NCI-H526 (cell line): ENCODE measurements at regions not wholly inside any gene's neighbourhood (a gene's known extent, or its start where the extent isn't known, plus 50 kb on each side); places are given as distances from the start of the nearest gene placed in this dataset.
"Not testable (repeated sequence)": the region's sequence is repeated elsewhere in the genome, so short reads cannot be mapped to it uniquely, and the experiment has no call there.

Experiments
- DNase-seq, 2 experiments: peaks; one replicate each; lab custom pipeline; 2025; lab: John Stamatoyannopoulos, UW

DNA sequence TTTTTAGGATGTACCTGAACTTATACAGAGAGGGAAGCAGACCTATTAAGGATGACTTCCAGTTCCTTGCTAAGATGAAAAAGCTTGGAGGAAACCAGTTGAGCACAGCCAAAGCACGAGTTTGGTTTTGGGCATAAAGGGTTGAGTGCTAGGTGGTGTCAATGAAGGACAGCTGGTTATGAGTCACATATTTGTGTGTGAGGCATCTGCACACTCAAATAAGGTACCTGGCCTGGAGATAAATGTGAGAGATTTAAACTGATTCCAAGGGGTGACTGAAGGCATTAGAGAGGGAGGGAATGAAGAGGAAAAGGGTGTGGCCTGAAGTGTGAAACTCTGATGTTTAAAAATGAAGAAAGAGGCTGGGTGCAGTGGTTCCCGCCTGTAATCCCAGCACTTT is 486.7 kb downstream of the DIPK2A start:
- DNase-seq = no peak

DNA sequence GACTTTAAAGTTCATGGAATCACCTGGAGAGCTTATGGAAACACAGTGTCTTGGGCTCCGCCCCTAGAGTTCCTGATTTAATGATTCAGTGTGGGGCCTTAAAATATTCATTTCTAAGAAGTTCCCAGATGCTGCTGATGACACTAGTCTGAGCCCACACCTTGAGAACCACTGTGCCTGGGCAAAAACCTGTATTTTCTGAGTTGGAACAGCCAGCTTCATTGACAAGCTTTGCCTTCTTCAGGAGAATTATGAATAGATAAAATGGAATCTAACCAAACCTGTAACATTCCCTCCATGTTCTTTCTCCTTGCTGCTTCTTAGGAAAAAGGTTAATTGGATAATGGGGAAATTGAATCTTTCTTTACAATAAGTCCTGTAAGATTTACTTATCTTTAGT is 490.7 kb downstream of the DIPK2A start:
- no peak for DNase-seq

DNA sequence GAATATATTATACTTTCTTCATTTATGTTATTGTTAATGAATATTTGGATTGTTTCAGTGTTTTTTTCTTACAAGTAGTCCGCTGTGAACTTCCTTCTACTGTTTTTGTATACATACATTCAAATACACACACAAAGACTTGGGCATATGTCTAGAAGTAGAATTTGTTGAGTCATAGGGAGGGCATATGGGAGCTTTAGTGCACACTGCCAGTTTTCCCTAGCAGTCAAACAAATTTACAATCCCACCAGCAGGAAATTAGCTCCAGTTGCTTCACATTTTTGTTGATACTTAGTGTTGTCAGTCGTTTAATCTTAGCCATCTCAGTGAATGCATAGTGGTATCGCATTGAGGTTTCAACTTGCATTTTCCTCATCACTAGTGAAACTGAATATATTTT is 492.3 kb downstream of the DIPK2A start:
- DNase-seq = no peak

DNA sequence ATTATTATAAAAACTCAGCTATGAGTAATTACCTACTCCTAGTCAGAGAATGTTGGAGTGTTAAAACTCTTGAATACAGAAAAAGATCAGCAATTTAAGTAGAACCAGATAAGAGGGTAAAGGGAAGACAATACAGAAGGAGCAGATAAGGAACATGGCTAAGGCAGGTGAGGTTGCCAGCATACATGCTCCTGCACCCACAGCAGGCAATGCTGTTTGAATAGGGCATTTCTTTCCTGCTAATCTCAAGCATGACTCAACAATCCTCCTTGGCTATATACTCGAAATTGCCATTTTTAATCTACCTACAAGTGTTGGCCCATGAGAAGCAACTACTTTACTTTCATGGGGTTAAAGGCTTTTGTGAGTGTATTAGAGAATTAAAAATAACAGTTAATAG is 494.5 kb downstream of the DIPK2A start:
- DNase-seq = no peak

DNA sequence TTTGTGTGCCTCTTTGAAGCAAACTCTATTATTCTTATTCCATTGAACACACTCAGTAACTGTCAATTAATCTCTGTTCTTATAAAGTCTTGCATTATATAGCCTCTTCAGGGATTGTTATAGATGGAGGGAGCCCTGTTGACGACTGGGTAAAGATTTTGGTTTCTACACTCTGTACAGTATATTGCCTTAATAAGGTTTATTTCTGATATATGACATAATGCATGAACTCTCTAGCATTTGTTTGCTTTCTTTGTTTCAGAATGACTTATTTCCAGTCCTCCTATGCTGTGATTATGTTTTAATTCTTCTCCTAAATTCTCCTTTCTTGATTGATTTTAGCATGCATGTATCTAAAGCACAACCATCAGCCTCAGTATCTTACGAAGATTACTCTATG is 494.9 kb downstream of the DIPK2A start:
- no peak for DNase-seq

DNA sequence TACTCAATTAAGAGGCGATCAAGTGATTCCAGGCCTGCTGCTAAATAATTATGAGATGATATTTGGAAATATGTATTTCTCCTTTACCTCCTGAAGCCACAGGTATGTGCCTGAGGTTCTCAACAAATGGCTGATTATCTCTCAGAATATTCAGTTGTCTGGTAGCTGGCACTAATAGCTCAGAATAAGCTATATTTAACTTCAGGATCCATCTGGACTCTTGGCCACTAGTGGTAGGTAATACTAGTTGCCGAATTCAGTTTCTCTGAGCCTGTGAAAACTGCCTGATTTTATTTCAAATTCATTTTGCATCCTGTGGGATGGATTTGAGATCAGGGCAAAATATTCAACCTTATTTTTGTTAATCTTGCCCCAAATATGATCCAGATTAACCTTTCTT is 499.0 kb downstream of the DIPK2A start:
- DNase-seq = no peak

DNA sequence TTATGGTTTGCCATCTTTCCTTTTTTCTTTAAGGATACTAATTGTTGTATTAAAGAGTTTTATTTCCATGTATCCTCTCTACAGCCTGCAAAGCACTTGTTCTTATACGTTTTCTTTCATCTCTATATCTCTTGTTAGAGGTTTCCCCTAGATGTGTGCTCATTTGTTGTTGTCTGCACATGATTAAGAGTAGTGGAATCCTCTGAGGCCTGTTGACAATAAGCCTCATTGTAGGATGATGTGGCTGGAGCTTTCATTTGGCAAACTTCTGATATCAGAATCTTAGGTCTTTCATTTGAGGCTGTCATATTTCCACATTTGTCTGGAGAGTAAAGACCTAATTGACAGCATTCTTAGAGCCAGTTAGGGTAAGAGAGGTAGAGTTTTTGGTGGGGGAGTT is 506.0 kb downstream of the DIPK2A start:
- no peak for DNase-seq

DNA sequence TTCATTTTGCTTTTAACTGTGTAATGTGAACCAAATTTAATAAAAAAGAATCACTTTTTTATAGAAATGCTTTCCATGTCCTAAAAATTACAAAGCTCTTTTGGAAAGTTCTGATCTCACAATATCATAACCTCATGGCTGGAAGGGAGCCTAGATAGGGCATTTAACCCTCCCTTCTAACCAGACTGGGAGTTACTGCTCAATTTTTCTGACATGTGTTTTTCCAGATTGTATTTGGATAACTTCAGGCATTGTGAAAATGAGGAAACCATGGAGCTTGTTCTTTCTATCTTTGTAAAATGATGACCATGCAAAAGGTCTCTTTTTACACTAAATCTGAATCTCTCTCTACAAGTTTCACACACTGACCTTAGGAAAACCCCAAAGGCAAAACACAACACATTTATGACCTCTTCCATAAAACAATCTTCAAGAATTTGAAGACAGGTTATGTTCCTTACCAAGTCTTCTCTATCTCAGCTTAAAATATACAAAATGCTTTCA is 508.8 kb downstream of the DIPK2A start:
- DNase-seq = no peak

DNA sequence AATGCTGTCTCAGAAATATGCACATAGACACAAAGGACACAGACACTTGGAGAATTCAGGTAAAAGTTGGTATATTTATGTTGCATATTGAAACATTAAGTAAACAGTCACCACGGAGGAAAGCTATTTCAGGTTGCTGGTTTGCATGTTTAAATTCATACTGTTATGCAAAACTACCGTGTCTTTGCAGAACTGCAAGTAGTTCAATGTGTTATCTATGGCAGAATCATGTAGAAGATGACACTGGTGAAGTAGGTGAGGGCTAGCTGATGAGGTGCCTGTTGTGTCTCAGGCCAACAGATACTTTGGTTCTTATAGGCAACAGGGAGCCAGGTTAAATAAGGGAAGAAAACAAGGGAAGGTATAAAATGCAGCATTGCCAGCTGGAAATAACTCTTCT is 511.3 kb downstream of the DIPK2A start:
- peak; percentile 93 to 97 for DNase-seq

DNA sequence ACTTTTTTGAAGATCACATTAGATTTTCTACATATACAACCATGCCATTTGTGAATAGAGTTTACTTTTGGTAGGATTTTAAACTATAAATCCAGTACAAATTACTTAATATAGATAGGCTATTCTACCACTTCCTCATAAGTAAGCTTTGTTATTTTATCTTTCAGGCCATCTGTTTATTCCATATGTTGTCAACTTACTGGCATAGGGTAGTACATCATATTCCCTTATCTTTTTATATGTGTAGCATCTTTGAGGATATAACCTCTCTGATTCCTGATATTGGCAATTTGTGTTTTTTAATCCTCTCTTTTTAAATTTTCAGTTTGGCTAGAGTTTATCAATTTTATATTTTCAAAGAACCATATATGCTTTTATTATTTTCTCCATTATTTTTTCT is 515.4 kb downstream of the DIPK2A start:
- DNase-seq = no peak

DNA sequence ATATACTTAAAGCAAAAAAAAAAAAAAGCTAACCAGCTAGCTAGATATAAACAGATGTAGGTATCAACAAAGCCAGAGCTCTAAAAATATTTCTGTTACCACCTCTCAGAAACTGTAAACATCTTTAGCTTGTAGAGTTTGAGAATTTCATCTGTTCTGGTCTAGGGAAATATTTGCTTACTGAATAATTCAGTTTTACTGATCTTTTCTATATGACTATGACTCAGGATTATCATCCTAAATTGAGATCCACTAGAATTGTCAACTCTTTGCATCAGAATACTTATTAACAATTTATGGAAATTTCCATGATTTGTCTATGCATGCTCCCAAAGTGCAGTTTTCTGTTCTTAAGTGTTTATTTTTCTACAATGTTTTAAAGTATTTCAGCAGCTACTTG is 517.3 kb downstream of the DIPK2A start:
- DNase-seq = no peak

DNA sequence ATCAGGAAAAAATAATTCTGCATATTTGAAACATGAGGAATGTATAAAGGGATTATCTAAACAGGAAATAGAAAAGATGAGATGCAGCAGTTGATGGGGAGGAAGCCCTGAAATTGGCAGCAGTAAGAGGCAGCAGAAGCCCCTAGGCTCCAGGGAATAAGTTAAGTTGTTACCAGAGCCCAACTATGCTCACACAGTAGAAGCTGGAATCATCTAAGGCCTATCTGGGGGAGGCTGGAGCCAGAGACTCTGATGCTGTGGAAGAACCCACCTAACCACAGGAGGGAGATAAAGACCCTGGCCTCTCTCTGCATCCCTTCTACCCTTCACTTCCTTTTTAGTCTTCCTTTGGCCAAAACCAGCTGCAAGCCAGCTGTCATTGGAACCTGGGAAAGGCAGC is 519.7 kb downstream of the DIPK2A start:
- DNase-seq = no peak

DNA sequence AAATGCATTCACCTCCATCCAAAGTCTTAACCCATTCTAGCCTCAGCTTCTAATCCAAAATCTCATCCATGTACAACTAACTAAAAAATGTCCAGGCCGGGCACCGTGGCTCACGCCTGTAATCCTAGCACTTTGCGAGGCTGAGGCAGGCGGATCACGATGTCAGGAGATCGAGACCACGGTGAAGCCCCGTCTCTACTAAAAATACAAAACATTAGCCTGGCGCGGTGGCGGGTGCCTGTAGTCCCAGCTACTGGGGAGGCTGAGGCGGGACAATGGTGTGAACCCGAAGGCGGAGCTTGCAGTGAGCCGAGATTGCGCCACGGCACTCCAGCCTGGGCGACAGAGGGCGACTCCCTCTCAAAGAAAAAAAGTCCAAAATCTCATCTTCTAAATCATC is 523.0 kb downstream of the DIPK2A start:
- DNase-seq = not testable (repeated sequence)

DNA sequence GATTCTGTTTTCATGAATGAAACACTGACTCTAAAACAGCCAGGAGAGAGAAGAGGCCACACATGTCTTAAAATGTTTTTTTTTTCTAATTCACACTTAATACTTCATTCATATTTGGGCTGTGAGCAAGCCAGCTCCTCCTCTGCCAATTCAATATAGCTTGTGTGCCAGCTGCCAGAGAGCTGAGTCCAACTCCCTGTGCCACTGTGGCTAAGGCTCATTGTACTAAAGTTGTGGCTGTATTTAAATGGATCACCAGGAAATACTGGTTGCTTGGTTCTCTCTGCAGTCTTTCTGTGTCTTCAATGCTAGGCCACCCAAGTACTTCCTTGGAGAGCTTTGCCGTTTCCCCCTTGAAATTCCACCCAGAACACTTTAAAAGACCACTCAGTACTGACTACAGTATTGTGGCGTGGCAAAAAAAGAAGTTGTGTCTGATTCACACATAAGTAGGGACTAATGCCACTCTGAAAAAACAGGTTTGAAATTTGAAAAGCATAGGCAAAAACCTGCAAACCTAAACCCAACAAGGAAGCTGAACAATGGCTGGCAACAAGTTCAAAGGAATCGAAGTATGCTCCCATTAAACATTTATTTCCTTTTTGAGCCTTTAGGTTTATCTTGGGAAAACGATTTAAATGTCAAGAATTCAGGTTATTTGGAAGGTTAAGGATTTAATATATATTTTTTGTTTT is 524.7 kb downstream of the DIPK2A start:
- no peak for DNase-seq

DNA sequence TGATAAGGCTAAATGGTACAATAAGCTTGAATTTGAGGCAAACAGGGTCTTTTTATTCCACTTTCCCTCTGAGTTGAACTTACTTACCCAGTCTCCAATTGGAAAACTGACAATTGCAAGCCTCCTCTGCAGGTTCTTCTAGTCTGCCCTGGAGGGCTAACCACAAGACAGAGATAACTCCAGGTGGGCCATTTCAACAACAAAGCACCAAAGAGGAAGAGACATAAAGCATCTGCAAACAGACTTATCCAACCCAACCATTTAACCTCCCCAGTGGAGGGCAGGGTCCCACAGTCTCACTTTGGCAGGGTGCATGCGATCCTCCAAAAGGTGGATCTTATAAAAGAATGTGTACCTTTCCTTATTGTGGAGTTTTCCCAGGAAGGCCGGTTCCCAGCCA is 525.8 kb downstream of the DIPK2A start:
- DNase-seq = no peak

DNA sequence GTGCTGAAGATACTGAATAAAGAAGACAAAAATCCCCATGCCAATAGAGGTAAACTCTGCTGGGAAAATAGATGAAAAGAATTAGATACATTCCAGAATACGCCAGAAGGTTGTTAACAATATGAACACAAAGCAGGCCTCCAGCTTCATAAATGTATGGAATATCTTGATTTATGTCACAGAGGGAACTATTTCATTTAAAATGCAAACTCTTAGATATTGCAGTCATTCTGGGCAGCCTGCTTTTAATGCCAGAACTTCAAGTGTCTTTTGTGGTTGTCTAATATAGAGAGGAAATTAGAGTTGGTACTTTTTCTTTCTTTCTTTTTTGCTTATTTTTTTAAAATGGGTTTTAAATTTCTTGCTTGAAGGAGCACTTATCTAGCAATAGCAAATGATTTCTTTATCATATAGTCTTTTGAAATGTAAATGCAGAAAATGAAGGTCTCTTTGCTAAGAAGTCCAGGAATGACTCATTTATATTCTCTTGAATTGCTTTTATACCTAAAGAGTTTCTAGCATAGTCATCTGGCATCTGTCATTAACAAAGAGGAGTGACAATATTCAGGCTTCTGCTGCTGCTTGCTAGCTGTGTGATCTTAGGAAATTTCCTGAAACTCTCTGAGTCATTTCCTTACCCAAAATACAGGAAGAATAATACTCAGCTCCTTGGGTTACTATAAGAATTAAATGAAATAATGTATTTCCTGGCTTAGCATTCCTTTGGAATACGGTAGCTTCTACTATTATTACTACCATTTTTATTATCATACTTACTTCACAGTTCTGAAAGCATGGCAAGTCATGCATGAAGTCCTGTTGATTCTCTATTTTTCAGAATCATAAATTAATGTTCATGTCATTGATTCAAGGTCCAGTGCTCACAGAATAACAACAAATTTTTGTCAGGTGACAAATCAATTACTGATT is 527.6 kb downstream of the DIPK2A start:
- no peak for DNase-seq

DNA sequence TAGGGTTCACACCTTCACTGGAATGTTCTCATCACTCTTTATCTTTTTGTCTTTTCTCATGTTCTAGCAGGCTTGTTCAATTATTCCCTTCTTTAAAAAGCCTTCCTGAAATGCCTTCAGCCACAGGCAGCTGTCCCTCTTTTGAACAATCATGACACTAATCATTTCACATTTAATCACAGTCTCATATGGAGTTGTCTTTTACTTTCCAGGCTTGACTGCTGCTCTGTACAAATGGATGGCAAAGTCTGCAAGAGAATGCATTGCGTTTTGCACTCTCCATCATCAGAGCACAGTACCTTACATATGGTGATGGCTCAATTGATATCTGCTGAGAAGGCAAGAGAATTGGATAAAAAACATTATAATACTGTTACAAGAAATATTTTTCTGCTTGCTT is 529.8 kb downstream of the DIPK2A start:
- no peak for DNase-seq

DNA sequence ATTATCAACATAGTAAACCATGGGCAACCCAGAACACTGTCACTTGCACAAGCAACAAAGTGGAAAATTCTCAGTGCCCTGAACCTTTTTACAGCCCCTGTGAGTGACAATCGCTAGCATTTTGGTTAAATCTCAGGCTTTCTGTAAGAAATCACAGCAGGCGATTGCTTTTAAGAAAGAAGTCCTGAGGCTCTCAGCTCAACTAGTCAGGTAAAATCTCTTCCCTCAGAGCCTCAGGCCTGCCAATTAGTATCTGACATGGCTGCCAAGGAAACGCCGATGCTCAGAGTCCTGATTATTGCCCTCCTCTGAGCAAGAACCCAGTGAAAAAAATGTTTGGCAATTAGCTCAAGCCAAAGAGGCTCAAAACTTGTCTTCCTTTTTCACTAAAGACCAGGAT is 530.8 kb downstream of the DIPK2A start:
- DNase-seq = peak in 1 of 2 experiments; percentile 20

DNA sequence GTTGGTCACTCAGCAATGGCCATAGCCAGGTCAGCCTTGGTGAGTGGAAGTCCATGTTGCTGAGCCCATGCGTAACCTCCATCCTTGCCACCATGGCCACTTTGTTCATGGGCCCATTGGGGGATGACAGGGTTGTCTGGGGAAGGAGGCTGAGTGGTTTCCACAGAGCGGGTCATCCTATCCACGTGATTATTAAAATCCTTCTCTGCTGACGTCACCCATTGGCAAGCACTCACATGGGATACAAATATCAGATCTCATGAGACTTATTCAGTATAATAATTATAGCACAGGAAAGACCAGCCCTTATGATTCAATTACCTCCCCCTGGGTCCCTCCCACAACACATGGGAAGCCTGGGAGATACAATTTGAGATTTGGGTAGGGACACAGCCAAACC is 534.8 kb downstream of the DIPK2A start:
- not testable (repeated sequence) for DNase-seq

DNA sequence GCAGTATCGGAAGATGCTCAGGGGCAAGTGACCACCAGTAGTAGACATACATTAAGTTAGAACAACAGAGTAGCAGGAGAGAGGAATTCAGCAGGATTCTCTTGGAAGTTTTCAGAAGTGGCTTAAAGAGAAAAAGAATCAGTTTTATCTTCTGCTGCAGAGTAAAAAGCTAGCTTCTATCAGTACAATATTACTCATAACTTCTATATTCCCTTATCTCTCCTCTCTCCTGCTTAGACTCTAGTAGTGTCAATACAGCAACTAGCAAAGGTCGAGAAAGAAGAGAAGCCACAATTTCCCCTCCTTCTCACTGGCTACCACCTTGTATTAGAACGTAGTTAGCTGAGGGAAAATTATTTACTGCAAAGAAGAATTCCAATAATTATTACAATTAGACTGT is 539.7 kb downstream of the DIPK2A start:
- DNase-seq = no peak

DNA sequence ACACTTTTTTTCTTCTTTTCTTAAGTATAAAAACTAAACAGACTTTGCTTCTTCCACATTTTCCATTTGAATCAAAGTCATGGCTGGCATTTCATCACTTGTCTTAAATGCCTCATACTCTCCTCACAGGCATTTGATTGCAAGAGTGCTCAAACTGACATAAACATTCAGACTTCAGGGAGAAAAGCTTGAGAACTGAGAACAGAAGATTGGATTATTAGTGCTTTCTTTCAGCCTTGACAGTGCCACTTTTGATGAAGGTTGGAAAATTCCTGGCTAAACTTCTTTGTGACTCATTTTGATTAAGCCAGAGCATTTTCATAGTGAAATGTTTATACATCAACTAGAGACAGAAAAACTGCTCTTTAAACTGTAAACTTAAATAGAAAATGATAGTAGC is 544.4 kb downstream of the DIPK2A start:
- DNase-seq = no peak

DNA sequence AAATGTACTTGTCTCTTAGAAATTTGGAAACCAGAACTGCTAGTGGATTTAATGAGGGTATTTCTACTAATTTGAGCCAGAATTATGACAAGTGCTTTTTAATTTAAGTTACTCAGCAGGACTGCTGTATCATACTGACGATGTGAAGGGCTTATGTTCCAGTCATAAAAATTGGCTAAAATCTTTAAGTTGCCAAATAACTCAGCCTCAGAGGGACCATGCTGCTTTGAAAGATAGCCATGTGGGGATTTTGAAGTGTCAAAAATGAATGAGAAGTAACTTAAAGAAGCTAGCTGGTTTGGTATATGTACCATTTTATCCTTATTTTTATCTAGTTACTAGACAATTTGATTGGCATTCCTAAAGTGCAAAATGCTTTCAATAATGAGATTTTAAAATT is 545.0 kb downstream of the DIPK2A start:
- no peak for DNase-seq

DNA sequence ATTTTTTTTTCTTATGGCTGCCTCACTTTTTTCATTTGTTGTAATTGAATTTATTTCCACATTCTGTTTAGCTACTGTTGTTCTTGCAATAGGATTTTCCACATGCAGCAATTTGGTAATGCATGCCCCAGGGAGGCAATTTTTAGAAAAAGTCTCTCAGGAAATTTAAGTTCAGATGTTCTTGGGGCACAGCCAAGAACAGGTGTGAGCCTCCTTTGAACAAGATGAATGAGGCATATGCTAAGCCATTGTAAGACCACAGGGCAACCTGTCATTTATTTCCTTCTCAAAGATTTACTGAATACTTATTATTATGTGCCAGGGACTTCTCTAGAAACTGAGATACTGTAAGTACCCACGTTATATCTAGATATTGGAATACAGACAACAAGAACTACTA is 549.5 kb downstream of the DIPK2A start:
- DNase-seq = no peak
